ENCODE measurements at regions not wholly inside any gene's neighbourhood (a gene's known extent, or its start where the extent isn't known, plus 50 kb on each side); places are given as distances from the start of the nearest gene placed in this dataset.

- no peak for TF ChIP-seq POLR2A (IDR thresholded peaks at IDR 0.05)
- no peak for TF ChIP-seq POLR2AphosphoS5 (IDR thresholded peaks at IDR 0.05)
- no peak for TF ChIP-seq CTCF (IDR thresholded peaks at IDR 0.05)
- Histone ChIP-seq H3K4me1 (no peaks in the 10 kb centered on the region), H3K27me3 (no peaks in the 10 kb centered on the region), H3K4me3 (no peak overlapping the region), H3K36me3 (no peaks in the 10 kb centered on the region), H3K9me3 (no peaks in the 10 kb centered on the region), H3K27ac (no peak overlapping the region)
- no peak for DNase-seq (ENCODE audit: low spot score in 2 of 2)
- intact Hi-C loops (cut with DNase I; ENCODE audit: low total_unique reads) = no loop called here
These were observed 667.6 kb upstream of the ACVR2A start for GRCh38 chr2:147177071-147177857.

- Histone ChIP-seq H3K36me3 (no peaks in the 10 kb centered on the region), H3K4me1 (no peaks in the 10 kb centered on the region), H3K4me3 (no peak overlapping the region), H3K9me3 (no peaks in the 10 kb centered on the region), H3K27ac (no peak overlapping the region), H3K27me3 (no peaks in the 10 kb centered on the region)
- no peak for TF ChIP-seq CTCF (IDR thresholded peaks at IDR 0.05)
- no peak for DNase-seq (ENCODE audit: low spot score in 2 of 2)
- intact Hi-C loops (cut with DNase I; ENCODE audit: low total_unique reads) = no loop called here
These were observed 670.0 kb upstream of the ACVR2A start for GRCh38 chr2:147174824-147175254.

- Histone ChIP-seq H3K27me3 (no peaks in the 10 kb centered on the region), H3K36me3 (no peaks in the 10 kb centered on the region), H3K4me3 (no peak overlapping the region), H3K9me3 (no peaks in the 10 kb centered on the region), H3K27ac (no peak overlapping the region), H3K4me1 (no peaks in the 10 kb centered on the region)
- TF ChIP-seq CTCF (IDR thresholded peaks at IDR 0.05) (no peak), POLR2A (IDR thresholded peaks at IDR 0.05) (no peak), POLR2AphosphoS5 (IDR thresholded peaks at IDR 0.05) (no peak)
- DNase-seq (ENCODE audit: low spot score in 2 of 2) = no peak
- intact Hi-C loops (cut with DNase I; ENCODE audit: low total_unique reads) = no loop called here
These were observed 671.0 kb upstream of the ACVR2A start for GRCh38 chr2:147173798-147174197.

GRCh38 chr2:147173189-147173581, 671.6 kb upstream of the ACVR2A start:
- intact Hi-C loops (cut with DNase I; ENCODE audit: low total_unique reads) = no loop called here
- H3K27me3 ChIP-seq = no peaks in the 10 kb centered on the region
- H3K4me1 ChIP-seq = no peaks in the 10 kb centered on the region
- no peak for TF ChIP-seq CTCF (IDR thresholded peaks at IDR 0.05)
- no peak for TF ChIP-seq POLR2AphosphoS5 (IDR thresholded peaks at IDR 0.05)
- TF ChIP-seq POLR2A (IDR thresholded peaks at IDR 0.05) = no peak
- no peak for DNase-seq (ENCODE audit: low spot score in 2 of 2)
- H3K9me3 ChIP-seq = no peaks in the 10 kb centered on the region
- no peak overlapping the region for H3K4me3 ChIP-seq
- peak overlapping the region in 1 of 2 donors; percentile 32 for H3K27ac ChIP-seq
- H3K36me3 ChIP-seq = no peaks in the 10 kb centered on the region

- no peaks in the 10 kb centered on the region for H3K27me3 ChIP-seq
- peak overlapping the region in 1 of 2 donors; percentile 32 for H3K27ac ChIP-seq
- DNase-seq (ENCODE audit: low spot score in 2 of 2) = no peak
- intact Hi-C loops (cut with DNase I; ENCODE audit: low total_unique reads) = no loop called here
- no peaks in the 10 kb centered on the region for H3K9me3 ChIP-seq
- no peak overlapping the region for H3K4me3 ChIP-seq
- no peaks in the 10 kb centered on the region for H3K4me1 ChIP-seq
- H3K36me3 ChIP-seq = no peaks in the 10 kb centered on the region
- TF ChIP-seq POLR2A (IDR thresholded peaks at IDR 0.05) = no peak
- TF ChIP-seq POLR2AphosphoS5 (IDR thresholded peaks at IDR 0.05) = no peak
- TF ChIP-seq CTCF (IDR thresholded peaks at IDR 0.05) = no peak
These were observed 672.2 kb upstream of the ACVR2A start for GRCh38 chr2:147172493-147173188.
